GM21360 (cell line): ENCODE measurements at regions not wholly inside any gene's neighbourhood (a gene's known extent, or its start where the extent isn't known, plus 50 kb on each side); places are given as distances from the start of the nearest gene placed in this dataset.
A peak's percentile ranks its signal among the peaks of the same experiment; 100 is the strongest.

Experiments used
- ATAC-seq: cut with Tn5 transposase; IDR thresholded peaks from one replicate; pipeline ENCODE4 v1.9.1; 2021; ENCODE audit warnings: mild to moderate bottlenecking, moderate library complexity; ENCODE audit not compliant: unreplicated experiment

DNA sequence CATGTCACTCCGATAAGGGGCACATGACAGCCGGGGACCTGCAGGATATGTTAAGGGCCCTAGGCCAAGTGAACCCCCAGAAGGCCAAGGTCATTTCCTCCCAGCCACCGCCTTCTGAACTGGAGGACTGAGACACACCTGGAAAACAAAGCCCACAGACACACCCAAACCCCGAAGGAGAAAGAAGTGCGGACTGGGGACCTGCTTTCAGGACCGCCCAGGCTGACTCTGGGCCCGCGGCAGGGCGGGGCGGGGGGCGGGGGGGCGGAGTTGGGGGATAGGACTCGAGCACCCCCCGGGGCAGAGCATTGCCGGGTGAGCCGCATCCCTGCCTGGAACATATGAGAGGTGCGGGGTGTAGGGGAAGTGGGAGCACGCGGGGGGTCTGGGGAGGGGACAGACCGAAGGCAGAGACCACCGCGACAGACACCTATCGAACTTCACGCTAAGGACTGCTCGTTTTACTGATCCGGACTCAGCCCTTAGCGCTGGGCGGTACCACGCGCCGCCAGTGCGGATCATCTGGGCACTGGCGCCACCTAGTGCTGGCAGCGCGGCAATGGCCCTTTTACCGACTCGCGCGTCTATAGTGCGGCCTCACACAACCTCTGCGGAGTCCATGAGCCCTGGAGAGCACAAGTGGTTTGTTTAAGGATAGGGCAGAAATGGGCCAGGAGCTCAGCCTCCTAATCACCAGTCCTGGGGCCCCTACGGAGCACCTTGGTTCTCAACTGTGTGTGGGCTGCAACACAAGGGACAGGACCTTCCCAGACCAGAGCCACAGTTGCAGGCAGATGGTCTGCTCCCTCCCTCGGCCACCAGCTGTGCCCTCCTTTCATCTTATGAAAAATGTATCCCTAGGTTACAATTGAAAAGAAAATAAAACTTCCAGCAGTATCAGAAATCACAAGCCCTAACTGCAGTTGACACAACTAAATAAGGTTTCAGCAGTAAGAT, 157.6 kb downstream of the HERPUD2 start:
- ATAC-seq, result peak; percentile 95

DNA sequence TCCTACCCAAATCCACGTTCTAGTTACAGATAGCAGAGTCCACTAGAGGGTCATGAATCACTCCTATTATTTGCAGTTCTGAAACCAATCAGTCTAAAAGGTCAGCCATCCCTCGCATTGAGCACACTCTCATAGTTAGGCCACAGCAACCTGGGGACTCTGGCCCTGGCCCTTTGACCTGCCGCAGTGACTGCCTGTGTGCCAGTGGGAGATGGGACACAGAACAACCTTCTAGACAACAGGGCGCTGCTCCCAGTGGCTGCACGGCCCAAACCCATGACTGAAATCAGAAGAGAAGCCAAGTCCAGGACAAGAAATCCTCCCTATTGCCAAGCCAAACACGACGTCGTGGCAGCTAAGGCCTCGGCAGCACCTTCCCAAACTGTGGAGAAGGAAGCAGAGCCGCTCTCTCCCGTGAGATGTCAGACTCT, 158.5 kb downstream of the HERPUD2 start:
- ATAC-seq, result no peak

DNA sequence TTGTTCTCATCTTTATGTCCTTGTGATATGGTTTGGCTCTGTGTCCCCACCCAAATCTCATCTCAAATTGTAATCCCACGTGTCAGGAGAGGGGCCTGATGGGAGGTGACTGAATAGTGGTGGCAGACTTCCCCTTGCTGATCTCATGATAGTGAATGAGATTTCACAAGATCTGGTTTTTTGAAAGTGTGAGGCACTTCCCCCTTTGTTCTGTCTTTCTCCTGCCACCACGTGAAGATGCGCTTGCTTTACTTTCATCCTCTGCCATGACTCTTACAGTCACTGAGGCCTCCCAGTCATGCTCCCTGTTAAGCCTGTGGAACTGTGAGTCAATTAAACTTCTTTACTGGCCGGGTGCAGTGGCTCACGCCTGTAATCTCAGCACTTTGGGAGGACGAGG, 161.0 kb downstream of the HERPUD2 start:
- ATAC-seq, result no peak

DNA sequence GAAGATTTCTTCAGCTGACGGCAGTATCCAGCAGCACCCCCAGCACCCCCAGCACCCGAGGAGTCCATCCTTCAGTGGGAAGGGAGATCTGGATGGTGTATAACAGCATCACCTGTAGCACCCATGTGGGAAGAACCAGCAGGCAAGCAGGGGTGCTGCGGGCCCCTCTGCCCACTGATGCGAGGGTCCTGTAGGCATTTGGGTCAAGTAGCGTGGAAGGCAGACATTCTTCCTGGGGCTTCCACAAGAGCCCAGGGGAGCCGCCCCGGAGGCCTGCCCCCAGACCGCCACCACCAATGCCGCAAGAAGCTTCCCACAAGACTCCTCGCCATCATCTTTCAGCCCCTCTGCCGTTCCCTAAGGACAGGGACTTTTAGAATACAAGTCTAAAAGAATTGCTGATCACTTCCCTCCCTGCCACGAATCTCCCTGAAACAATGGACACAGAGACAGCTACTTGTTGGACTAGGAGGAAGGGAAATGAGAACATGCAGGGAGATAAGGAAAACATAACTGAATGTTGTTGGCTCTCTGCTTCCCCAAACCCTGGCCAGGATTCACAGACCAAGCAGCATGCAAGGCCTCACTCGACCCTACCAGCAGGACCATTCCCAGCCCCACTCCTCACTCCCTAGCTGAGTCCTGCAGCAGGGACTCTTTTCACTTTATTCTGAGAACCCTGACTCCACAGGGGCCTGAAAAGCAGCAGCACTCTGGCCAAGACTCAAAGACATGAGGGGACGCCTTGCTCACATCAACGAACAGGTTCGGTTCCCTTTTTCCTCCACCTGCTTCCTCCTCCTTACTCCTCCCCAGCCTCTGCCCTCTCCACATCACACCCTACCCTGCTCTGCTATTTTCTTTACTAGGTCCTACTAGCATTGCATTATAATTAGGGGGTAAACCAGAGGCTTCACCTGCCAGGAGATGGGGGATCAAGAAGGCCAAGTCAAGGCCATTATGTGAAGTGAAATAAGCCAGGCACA, 164.5 kb downstream of the HERPUD2 start:
- no peak for ATAC-seq

DNA sequence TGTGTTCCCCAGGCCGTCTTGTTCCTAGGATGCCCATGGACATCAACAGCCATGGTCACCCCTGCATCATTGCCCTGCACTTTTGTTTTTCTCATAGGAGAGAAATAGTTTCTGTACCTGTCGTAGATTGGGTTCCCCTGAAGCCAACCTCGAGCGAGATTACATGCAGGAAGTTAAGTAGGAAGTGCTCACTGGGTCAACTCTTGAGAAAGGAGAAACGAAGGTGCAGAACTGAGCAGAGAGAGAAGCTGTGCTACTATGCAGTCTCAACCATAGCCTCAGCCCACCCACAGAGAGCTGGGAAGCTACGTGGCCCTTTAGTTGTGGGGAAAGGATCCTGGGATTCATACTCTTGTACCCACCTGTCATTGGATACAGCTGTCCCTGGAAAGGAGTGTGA, 165.2 kb downstream of the HERPUD2 start:
- ATAC-seq, result no peak

DNA sequence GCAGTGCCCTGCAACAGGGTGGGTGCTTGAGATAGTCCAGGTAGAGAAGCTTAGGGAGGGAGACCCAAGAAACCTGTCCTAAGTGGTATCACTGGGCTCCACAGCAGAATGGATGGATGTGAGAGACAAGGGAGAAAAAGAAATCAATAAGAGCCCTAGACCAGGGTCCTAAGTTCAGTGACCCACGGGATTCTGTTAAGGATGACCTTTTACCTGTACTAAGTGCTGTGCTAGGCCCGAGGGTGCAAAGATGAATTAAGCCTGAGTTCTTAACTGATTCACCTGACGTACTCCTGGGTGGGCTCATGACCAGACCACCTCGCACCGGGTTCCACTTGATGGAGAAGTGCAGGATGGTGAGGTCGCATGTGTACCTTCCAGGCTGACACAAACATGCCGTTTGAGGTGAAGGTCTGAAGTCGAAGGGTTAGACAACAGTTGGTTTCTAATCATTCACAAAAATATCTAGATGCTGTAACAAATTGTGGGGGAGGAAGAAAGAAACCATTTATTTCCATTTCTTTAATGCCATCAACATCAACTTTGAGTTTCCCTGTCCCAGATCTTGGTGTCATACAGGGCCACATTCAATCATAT, 166.5 kb downstream of the HERPUD2 start:
- no peak for ATAC-seq

DNA sequence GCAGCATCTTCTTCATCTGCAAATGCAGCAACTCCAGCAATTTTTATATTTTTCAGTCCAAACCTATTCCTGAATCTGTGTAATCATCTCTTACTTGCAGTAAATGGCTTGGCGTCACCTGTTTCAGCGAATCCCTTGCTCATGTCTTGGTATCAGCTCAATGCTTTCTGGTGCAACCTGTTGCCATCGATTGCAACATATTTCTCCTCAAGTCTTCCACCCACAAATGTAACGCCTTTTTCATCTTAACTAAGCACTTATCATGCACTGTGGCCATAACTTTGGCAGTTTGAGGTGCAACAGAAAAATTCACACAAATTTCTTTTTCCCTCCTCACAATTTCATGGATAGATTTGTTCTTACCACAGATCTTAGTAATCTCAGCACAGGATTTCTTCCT, 168.3 kb downstream of the HERPUD2 start:
- no peak for ATAC-seq

DNA sequence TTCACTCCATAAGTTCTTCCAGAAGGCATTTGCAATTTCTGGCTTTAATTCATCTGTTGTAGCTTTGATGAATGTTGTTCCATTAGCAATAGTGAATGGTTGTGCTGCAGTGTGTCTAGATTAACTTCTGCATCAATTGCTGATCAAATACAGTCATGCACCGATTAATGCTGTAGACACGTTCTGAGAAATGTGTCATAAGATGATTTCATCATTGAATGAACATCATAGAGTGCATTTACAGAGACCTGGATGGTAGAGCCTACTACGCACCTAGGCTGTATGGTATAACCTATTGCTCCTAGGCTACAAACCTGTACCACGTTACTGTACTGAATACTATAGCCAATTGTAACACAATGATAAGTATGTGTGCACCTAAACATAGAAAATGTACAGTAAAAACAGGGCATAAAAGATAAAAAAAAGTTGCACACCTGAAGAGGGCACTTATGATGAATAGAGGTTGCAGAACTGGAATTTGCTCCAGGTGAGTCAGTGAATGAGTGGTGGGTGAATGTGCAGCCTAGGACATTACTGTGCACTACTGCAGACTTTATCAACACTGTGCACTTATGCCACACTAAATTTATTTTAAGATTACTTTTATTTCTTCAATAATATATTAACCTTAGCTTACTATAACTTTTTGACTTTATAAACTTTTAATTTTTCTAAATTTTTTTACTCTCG, 170.7 kb downstream of the HERPUD2 start:
- ATAC-seq, result no peak

DNA sequence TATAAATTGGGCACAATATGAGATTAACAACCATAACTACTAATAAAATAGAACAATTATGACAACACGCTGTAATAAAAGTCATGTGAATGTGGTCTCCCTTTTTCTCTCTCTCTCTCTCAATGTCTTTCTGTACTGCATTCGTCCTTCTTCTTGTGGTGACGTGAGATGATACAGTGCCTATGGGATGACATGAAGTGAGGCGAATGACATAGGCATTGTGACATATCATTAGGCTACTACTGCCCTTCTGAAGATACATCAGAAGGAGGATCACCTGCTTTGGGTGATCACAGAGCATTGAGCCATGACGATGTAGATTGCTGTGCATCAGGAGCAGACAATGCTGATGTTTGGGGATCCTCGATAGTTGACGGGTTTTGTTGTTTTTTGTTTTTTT, 171.6 kb downstream of the HERPUD2 start:
- no peak for ATAC-seq

DNA sequence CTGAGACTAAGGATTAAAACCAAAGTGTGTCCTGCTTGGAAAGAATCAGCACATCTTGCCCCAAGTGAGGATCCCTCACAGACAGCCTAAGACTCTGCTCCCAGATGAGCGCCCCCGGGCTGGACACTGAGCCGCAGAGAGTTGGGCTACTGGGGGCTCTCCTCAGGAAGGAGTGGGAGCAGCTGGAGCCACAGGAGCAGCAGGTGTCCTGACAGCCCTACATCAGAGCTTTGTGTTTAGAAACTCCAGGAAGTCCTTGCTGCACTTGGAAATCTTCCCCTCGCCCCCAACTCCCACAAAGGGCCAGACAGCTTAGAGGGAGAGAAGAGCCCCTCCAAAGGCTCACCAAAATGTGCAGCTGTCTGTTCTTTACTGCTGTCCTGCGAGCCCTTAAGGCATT, 172.2 kb downstream of the HERPUD2 start:
- ATAC-seq, result no peak

DNA sequence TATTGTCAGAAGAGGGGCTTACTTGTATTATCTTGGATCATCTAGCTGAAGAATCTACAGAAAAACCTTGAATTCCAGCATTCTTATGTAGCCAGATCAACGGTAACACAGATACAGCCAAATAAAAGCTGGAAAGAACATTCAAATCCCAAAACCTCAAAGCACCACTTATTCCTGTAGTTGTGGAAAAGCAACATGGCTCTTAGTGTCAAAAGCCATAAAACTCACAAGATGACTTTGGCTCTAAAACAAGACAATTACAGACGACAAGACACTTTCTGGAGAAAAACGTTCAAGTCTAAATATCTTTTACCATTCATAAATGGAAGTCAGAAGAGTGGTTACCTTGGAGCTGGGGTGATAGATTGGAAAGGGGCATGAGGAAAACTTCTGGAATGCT, 173.0 kb downstream of the HERPUD2 start:
- no peak for ATAC-seq

DNA sequence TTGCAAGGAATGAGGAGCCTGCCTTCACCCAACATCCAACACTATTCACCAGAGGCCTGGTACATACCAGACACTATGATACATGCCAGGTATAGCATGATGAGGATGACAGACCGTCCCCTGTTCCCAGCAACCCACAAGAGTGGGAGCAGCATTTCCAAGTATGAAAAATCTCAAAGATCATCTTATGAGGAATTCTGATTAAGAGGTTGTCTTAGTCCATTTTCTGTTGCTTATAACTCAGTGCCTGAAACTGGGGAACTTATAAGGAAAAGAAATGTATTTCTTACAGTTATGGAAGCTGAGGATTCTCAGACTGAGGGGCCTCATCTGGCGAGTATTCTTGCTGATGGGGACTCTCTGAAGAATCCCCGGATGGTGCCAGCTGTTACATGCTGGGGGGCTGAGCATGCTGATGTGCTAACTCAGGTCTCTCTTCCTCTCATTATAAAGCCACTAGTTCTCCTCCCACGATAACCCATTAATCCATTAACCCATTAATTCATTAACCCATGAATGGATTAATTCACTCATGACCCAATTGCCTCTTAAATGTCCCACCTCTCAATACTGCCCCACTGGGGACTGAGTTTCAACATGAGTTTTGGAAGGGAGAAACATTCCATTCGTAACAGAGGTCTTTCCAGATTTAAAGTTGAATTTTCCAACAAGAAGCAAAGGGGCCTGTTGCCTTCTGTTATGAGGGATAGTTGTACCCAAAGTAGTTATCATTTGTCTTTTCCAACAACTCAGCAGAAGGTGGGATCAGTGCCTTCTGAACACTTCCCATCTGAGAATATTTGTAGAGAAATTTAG, 173.9 kb downstream of the HERPUD2 start:
- ATAC-seq, result no peak

DNA sequence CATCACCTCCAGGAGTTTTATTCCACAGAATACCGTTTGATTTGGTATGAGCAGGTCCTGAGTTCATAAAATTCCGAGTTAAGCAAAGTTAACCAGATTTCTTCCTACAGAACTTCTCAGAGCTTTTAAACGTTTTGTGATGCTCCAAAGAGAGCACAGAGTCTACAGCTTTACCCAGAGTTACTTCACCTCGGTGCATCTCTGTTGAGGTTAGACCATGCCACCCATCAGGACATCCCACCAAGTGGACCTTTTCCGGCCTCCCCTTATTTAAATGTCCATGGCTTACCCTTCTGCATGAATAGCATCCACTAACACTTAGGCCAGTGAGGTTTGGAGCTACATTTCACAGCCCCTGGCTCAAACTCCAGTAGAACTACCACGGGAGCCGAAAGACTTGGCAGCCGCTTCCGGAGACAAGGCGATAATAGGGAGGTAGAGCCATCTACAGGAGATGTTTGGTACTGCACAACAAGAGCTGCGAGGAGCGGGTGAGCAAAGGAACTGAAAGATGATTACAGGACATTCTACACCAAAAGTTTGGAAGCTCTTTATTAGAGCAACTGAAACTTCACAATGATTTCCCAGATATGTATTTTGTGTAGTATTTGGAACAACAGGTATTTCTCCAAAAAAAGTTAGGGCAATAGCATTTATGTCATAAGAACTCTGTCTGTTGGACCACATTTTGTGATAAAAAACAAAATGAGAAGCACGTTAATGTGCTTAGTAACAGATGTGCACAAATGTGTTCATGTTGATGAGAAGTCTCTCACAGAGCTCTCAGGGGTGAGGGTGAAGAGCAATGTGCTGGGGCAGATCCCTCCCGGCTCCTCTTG, 174.7 kb downstream of the HERPUD2 start:
- ATAC-seq, result peak; percentile 89

DNA sequence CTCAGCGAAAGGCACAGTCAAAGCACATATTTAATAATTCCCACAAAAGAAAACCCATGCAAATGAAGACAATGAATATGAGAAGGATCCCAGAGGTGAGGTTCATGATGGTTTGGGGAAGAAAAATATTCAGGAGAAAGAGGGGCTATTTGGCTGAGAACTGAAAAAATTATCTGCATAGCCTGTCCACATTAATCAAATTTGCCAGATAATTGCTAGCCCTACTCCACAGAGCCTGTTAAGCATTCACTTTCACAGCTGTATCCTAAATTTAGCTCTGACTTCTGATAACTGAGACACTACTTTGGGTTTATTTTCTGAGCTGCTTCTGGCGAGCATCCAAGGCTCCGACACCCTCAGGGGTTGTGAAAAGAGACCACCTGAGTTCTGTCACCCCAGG, 176.2 kb downstream of the HERPUD2 start:
- no peak for ATAC-seq

DNA sequence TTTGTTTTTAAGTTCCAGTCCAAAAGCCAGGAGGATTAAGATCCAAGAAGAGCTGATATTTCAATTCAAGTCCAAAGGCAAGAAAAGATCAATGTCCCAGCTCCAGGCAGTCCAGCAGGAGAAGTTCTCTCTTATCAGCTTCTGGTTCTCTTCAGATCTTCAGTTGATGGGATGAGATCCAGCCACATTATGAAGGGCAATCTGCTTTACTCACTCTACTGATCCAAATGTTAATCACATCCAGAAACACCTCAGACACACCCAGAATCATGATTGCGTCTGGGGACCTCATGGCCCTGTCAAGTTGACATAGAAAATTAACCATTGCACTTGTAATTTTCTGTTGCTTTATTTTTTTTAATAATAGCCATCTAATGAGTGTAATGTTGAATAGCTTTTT, 178.4 kb downstream of the HERPUD2 start:
- ATAC-seq, result no peak

DNA sequence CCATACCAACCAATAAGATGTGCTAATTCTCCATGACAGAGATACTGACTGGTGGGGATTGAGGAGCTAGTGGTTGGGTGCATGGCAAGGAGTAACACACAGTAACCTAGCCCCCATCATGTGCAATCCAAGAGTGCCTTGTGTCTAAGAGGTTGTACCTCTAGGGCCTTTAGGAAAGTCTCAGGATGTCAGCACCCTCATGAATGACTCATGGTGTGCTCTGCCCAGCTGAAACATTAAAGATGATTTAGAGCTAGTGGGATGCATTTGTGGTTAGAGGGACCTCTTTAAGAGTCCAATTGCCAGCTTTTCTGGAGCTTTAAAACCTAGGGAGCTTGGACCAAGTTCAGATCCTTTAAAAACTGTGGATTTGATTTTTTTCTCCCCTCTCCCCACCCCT, 181.1 kb downstream of the HERPUD2 start:
- ATAC-seq, result no peak

DNA sequence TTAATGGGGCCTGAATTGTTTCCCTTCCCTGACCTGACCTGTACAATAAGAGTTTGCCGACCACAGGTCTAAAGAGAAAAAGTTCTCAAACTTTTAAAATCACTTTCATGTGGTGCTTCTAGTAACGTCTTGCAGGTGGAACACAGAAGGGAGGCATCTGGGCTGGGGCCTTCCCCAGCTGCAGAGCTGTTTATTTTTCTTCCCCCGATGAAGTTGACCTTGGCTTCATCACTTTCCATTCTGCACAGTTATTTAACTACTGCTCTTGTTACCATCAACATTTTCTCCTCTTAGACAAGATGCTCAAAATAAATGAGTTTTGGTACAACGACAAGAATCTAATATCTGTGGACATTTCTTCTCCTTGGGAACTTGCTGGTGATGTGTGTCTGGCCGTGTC, 181.7 kb downstream of the HERPUD2 start:
- no peak for ATAC-seq

DNA sequence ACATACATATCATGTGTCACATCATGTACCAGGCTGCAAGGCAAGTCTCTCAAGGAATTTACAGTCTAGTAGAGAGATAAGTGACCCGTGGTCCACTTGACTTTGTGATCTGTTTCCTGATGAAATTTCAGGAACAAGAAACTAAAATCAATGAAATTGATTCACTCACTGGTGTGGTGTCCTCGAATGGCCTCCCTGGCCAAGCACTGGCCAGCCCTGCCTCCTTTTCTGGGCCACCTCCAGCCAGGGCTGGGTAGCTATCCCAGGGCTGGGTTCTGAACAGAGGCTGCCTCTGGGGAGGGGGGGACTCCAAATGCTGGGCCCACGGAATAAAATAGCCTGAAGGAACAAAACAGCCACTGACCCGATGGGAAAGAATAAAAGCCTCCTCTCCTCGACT, 182.2 kb downstream of the HERPUD2 start:
- no peak for ATAC-seq
